OCI-LY1 (cell line): ENCODE measurements at regions not wholly inside any gene's neighbourhood (a gene's known extent, or its start where the extent isn't known, plus 50 kb on each side); places are given as distances from the start of the nearest gene placed in this dataset.

Experiments used
- H2AFZ ChIP-seq: fragments of 200-600 bp; sonication (generic), shearing (Covaris generic); 2 replicates; pipeline ENCODE4 v1.6.0; 2014; ENCODE audit warnings: antibody characterized with exemption, mild to moderate bottlenecking, low read length
- H3F3A ChIP-seq: fragments of 200-600 bp; sonication (generic), shearing (Covaris generic); 2 replicates; pipeline ENCODE4 v1.6.0; 2014; ENCODE audit warnings: mild to moderate bottlenecking, antibody characterized with exemption, low read length, moderate library complexity; ENCODE audit not compliant: insufficient read depth
- H3K27ac ChIP-seq: fragments of 200-600 bp; sonication (generic); 2 replicates; pipeline ENCODE4 v1.5.1; 2014; ENCODE audit warnings: low read length, mixed run types, mild to moderate bottlenecking, low read depth; ENCODE audit not compliant: poor library complexity, severe bottlenecking
- H3K27me3 ChIP-seq: fragments of 200-600 bp; sonication (generic); 2 replicates; pipeline ENCODE4 v1.6.0; 2014; ENCODE audit warnings: antibody characterized with exemption, mild to moderate bottlenecking, low read length, moderate library complexity; ENCODE audit not compliant: insufficient read depth
- H3K36me3 ChIP-seq: fragments of 200-600 bp; sonication (generic); 2 replicates; pipeline ENCODE4 v1.6.1; 2014; ENCODE audit warnings: mild to moderate bottlenecking, antibody characterized with exemption, low read length, moderate library complexity, mixed read lengths; ENCODE audit not compliant: insufficient read depth
- H3K4me1 ChIP-seq: fragments of 200-600 bp; sonication (generic); 2 replicates; pipeline ENCODE4 v1.5.1; 2014; ENCODE audit warnings: mild to moderate bottlenecking, low read length, moderate library complexity; ENCODE audit not compliant: insufficient read depth, severe bottlenecking
- H3K4me2 ChIP-seq: fragments of 200-600 bp; sonication (generic), shearing (Covaris generic); 2 replicates; pipeline ENCODE4 v1.6.1; 2014; ENCODE audit warnings: low read length
- H3K4me3 ChIP-seq: fragments of 200-600 bp; sonication (generic); 2 replicates; pipeline ENCODE4 v1.5.1; 2014; ENCODE audit warnings: low read length, low read depth, mild to moderate bottlenecking, mixed read lengths; ENCODE audit not compliant: poor library complexity, severe bottlenecking
- H3K79me2 ChIP-seq: fragments of 200-600 bp; shearing (Covaris generic); 2 replicates; pipeline ENCODE4 v1.6.1; 2016; ENCODE audit warnings: mixed run types, low read length, mixed read lengths; ENCODE audit not compliant: insufficient read depth
- H3K9ac ChIP-seq: fragments of 200-600 bp; sonication (generic), shearing (Covaris generic); 2 replicates; pipeline ENCODE4 v1.6.1; 2014; ENCODE audit warnings: mild to moderate bottlenecking, low read length, mixed read lengths
- H3K9me2 ChIP-seq: fragments of 200-600 bp; sonication (generic), shearing (Covaris generic); 2 replicates; pipeline ENCODE4 v1.6.1; 2014; ENCODE audit warnings: low read depth, mild to moderate bottlenecking, low read length, mixed read lengths
- H3K9me3 ChIP-seq: fragments of 200-600 bp; shearing (Covaris generic); 2 replicates; pipeline ENCODE4 v1.6.1; 2014; ENCODE audit warnings: low read length, mixed read lengths
- H4K20me1 ChIP-seq: fragments of 200-600 bp; sonication (generic), shearing (Covaris generic); 2 replicates; pipeline ENCODE4 v1.6.0; 2016; ENCODE audit warnings: mild to moderate bottlenecking, low read length; ENCODE audit not compliant: insufficient read depth
- CTCF ChIP-seq: fragments of 200-600 bp; sonication (generic), shearing (Covaris generic); IDR thresholded peaks from 2 replicates; pipeline ENCODE4 v1.5.1; 2017; ENCODE audit warnings: mild to moderate bottlenecking, antibody characterized with exemption, low read length, moderate library complexity, mixed read lengths
- EZH2 ChIP-seq: fragments of 200-600 bp; sonication (generic), shearing (Covaris generic); IDR thresholded peaks from 2 replicates; pipeline ENCODE4 v1.8.0; 2017; ENCODE audit warnings: borderline replicate concordance, mixed run types, mild to moderate bottlenecking, antibody characterized with exemption, low read length, moderate library complexity, mixed read lengths

- Histone ChIP-seq H3K27me3 (no peaks in the 10 kb centered on the region), H3K9ac (no peak overlapping the region), H3K36me3 (no peaks in the 10 kb centered on the region), H3K79me2 (no peaks in the 10 kb centered on the region), H3F3A (no peaks in the 10 kb centered on the region), H2AFZ (no peak overlapping the region), H3K4me3 (no peak overlapping the region), H3K9me2 (no peaks in the 10 kb centered on the region), H3K27ac (no peak overlapping the region), H3K4me2 (no peak overlapping the region), H4K20me1 (no peaks in the 10 kb centered on the region), H3K9me3 (no peaks in the 10 kb centered on the region), H3K4me1 (peaks cover 54% of the 10 kb centered on the region)
- TF ChIP-seq CTCF, result no peak
- TF ChIP-seq EZH2, result no peak
Observed at GRCh38 chr15:31477851-31478701, 151.4 kb downstream of the KLF13 start.

GRCh38 chr15:31478702-31479221 lies 152.1 kb downstream of the KLF13 start:
- no peaks in the 10 kb centered on the region for H3K27me3 ChIP-seq
- H3K4me1 ChIP-seq, result peaks cover 47% of the 10 kb centered on the region
- H4K20me1 ChIP-seq, result no peaks in the 10 kb centered on the region
- TF ChIP-seq EZH2 (no peak), CTCF (no peak)
- no peaks in the 10 kb centered on the region for H3K36me3 ChIP-seq
- no peak overlapping the region for H2AFZ ChIP-seq
- H3K27ac ChIP-seq, result peak overlapping the region; percentile 23
- H3K4me2 ChIP-seq, result no peak overlapping the region
- H3K79me2 ChIP-seq, result no peaks in the 10 kb centered on the region
- H3K9me3 ChIP-seq, result no peaks in the 10 kb centered on the region
- no peaks in the 10 kb centered on the region for H3F3A ChIP-seq
- no peaks in the 10 kb centered on the region for H3K9me2 ChIP-seq
- no peak overlapping the region for H3K9ac ChIP-seq
- H3K4me3 ChIP-seq, result no peak overlapping the region

- Histone ChIP-seq H4K20me1 (no peaks in the 10 kb centered on the region), H3K79me2 (no peaks in the 10 kb centered on the region), H3K27ac (no peak overlapping the region), H3K27me3 (no peaks in the 10 kb centered on the region), H2AFZ (no peak overlapping the region), H3K4me2 (no peak overlapping the region), H3K4me1 (peaks cover 30% of the 10 kb centered on the region), H3K9me3 (no peaks in the 10 kb centered on the region), H3K4me3 (no peak overlapping the region), H3K9me2 (no peaks in the 10 kb centered on the region), H3K9ac (no peak overlapping the region), H3K36me3 (no peaks in the 10 kb centered on the region), H3F3A (no peaks in the 10 kb centered on the region)
- TF ChIP-seq EZH2 (no peak), CTCF (no peak)
Observed at GRCh38 chr15:31480356-31481025, 153.9 kb downstream of the KLF13 start.
